Activated CD8-positive, alpha-beta memory T cell treated with anti-CD3 and anti-CD28 coated beads for 4 hours (primary cell): ENCODE measurements at regions not wholly inside any gene's neighbourhood (a gene's known extent, or its start where the extent isn't known, plus 50 kb on each side); places are given as distances from the start of the nearest gene placed in this dataset.
"Not testable (repeated sequence)": the region's sequence is repeated elsewhere in the genome, so short reads cannot be mapped to it uniquely, and the experiment has no call there.

Experiments
- DNase-seq, 2 donors: peaks; one replicate each; pipeline ENCODE4 v3.0.0-alpha.2; 2020; ENCODE audit warnings: low read depth in 2 of 2

GRCh38 chr2:106339609-106340008, 128.6 kb downstream of the RGPD3 start:
- DNase-seq = no peak

GRCh38 chr2:106339132-106339531, 129.1 kb downstream of the RGPD3 start:
- DNase-seq = no peak

GRCh38 chr2:106338043-106338442, 130.2 kb downstream of the RGPD3 start:
- DNase-seq = no peak

DNA sequence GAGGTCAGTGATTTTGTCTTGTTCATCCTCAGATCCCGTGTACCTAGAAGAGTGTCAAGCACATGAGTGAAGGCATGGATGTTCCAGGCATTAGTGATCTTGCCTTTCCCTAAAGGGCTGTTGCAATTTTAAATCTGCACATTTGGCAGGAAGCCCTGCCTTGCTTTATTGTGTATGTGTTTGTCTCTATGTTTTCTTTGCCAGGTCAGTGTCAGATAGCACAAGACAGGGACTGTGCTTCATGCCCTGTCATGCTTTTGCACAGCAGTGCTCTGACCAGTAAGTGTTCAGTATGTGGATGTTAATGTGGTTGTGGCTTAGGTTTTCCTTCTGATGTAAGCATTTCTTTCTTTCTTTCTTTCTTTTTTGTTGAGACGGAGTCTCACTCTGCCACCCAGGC, 131.5 kb downstream of the RGPD3 start:
- no peak for DNase-seq

GRCh38 chr2:106336108-106336507, 132.1 kb downstream of the RGPD3 start:
- no peak for DNase-seq

DNA sequence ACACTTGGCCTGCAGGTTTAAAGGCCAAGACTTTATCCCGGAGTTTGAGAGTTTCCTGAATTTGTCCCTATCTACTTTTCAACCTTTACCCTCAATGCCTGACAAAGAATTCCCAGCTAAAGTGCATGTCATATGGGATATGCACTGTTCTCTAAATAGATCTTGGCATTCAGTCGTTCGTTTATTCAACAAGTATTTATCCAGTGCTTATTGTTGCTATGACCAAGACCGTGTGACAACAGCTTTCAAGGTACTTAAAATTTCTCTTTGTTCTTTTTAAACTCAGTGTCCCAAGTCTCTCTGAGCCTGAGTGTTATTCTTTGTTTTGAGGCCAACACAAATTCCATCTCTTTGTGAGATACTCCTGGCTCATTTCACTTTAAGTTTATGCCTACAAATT, 133.4 kb downstream of the RGPD3 start:
- DNase-seq = no peak

DNA sequence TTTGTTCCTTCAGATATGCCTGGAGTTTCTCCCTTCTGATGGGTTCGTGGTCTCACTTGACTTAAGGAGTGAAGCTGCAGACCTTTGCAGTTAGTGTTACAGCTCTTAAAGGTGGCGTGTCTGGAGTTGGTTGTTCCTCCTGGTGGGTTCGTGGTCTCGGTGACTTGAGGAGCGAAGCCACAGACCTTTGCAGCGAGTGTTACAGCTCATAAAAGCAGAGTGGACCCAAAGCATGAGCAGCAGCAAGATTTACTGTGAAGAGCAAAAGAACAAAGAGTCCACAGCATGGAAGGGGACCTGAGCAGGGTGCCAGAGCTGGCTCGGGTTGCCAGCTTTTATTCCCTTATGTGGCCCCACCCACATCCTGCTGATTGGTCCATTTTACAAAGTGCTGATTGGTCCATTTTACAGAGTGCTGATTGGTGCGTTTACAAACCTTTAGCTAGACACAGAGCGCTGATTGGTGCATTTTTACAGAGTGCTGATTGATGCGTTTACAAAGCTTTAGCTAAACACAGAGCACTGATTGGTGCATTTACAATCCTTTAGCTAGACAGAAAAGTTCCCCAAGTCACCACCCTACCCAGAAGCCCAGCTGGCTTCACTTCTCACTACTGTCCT, 134.8 kb downstream of the RGPD3 start:
- not testable (repeated sequence) for DNase-seq

- no peak for DNase-seq
Measured at GRCh38 chr2:106332054-106332453, 136.2 kb downstream of the RGPD3 start.

GRCh38 chr2:106330384-106331261, 136.5 kb upstream of the UXS1 start:
- not testable (repeated sequence) for DNase-seq

GRCh38 chr2:106323337-106324013, 129.4 kb upstream of the UXS1 start:
- no peak for DNase-seq

DNA sequence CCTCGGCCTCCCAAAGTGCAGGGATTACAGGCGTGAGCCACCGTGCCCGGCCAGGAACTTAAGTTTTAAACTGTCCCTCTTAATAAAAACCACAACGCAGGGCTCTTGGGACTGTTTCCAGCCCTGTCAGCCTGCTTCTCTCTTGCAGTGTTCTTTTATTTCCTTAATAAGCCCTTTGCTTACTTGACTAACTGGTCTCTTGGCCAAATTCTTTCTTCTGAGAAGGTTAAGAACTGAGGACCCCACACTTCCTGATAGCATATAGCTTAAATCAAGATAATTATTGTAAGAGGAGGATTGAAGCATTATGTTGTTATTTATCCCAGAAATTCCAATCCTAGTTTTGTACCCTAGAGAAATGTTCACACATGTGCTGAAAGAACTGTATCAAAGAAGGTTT, 128.2 kb upstream of the UXS1 start:
- no peak for DNase-seq

GRCh38 chr2:106320439-106320838, 126.3 kb upstream of the UXS1 start:
- DNase-seq = not testable (repeated sequence)

GRCh38 chr2:106316915-106317314, 122.8 kb upstream of the UXS1 start:
- DNase-seq = no peak

- DNase-seq = no peak
Measured at GRCh38 chr2:106314444-106314843, 120.3 kb upstream of the UXS1 start.

GRCh38 chr2:106311041-106311370, 116.9 kb upstream of the UXS1 start:
- no peak for DNase-seq

DNA sequence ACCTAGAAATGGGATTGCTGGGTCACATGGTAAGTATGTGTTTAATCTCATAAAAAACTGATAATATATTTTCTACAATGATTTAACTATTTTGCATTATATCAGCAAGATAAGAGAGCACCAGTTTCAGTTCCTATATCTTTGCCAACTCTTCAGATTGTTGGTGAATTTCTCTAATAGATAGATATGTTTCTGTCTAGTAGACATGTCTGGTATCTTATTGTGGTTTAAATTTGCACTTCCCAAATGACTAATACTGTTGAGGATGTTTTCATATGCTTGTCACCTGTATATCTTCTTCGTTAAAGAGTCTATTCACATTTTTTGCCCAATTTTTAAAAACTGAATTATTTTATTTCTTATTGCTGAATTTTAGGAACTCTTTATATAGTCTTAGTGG, 113.8 kb upstream of the UXS1 start:
- no peak for DNase-seq

GRCh38 chr2:106306387-106306786, 112.3 kb upstream of the UXS1 start:
- DNase-seq = no peak

DNA sequence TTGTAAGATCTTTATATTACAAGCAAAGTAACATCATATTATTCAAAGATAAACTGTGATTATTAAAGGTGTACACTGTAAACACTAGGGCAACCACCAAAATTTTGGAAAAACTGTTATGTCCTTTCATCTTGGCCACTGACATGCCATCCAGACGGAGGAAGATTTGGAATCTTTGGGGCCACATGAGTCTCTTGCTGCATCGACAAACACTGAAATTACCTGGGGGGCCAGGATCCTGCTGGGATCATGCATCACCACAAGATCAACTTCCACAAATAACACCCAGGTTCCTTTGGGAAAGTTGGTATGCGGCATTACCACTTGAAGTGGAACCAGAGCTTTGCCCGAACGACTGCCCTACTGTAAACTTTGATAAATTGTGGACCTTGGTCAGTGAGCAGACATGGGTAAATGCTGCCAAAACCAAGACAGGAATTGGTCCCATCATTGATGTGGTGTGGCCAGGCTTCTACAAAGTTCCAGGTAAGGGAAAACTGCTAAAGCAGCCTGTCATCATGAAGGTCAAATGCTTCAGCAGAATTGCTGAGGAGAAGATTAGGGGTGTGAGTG, 110.6 kb upstream of the UXS1 start:
- no peak for DNase-seq

GRCh38 chr2:106299696-106300095, 105.6 kb upstream of the UXS1 start:
- no peak for DNase-seq

- DNase-seq = no peak
Measured at GRCh38 chr2:106296182-106296815, 102.2 kb upstream of the UXS1 start.

DNA sequence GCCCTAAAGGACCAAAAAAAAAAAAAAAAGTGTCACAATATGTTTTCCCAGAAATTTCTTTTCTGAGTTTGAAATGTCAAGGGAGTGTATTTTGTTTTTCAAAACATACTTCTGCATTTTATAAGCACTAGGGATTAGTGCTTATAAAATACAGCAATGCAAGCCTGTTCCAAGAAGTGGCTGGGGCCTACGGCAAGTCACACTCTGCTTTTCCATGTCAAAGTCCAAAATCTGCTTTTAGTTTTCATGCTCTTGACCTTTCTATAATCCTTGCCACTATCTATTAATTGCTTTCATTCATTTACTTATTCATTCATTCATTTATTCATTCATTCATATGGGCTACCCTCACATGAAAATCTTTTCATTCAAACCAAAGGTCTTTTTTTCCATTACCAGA, 100.1 kb upstream of the UXS1 start:
- no peak for DNase-seq

DNA sequence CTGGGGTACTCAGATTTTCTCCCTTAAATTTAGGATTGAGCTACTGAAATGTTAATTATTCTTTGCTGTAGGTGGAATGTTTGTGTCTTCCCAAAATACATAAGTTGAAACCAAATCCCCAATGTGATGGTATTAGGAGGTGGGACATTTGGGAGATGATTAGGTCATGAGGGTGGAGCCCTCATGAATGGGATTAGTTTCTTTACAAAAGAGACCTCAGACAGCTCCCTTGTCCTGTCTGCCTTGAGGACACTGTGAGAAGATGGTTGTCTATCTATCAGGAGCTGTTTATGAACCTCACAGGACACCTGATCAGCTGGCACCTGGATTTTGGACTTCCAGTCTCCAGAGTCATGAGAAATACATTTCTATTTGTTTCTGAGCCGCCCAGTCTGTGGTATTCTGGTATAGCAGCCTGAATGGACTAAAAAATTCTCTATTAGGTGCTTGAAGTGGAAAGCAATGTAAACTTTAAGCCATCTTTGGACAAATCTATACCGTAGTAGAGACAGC, 99.2 kb upstream of the UXS1 start:
- DNase-seq = no peak
